IMR-90 (cell line): ENCODE measurements at regions not wholly inside any gene's neighbourhood (a gene's known extent, or its start where the extent isn't known, plus 50 kb on each side); places are given as distances from the start of the nearest gene placed in this dataset.
A peak's percentile ranks its signal among the peaks of the same experiment; 100 is the strongest.

Experiments used
- BHLHE40 ChIP-seq: fragments of 150-350 bp; IDR thresholded peaks from 2 replicates; pipeline ENCODE4 v1.6.1; 2016; ENCODE audit warnings: mild to moderate bottlenecking, low read depth, low read length
- CEBPB ChIP-seq: IDR thresholded peaks from 2 replicates; pipeline ENCODE4 v1.6.1; 2012; ENCODE audit warnings: low read depth, low read length, improper control_type of control experiment
- CHD1 ChIP-seq: IDR thresholded peaks from 2 replicates; pipeline ENCODE4 v1.6.1; 2012; ENCODE audit warnings: low read depth, low read length, improper control_type of control experiment
- FOS ChIP-seq: fragments of 150-350 bp; IDR thresholded peaks from 2 replicates; pipeline ENCODE4 v1.6.1; 2016; ENCODE audit warnings: low read depth, low read length
- MAFK ChIP-seq: IDR thresholded peaks from 2 replicates; pipeline ENCODE4 v1.6.1; 2012; ENCODE audit warnings: low read depth, low read length, improper control_type of control experiment
- MAZ ChIP-seq: IDR thresholded peaks from 2 replicates; pipeline ENCODE4 v1.6.1; 2012; ENCODE audit warnings: low read depth, mild to moderate bottlenecking, low read length, improper control_type of control experiment, moderate library complexity, borderline replicate concordance
- MXI1 ChIP-seq: IDR thresholded peaks from 2 replicates; pipeline ENCODE4 v1.6.1; 2012; ENCODE audit warnings: low read depth, mild to moderate bottlenecking, low read length, moderate library complexity, borderline replicate concordance
- POLR2A ChIP-seq: IDR thresholded peaks from 2 replicates; pipeline ENCODE4 v1.6.1; 2012; ENCODE audit warnings: mild to moderate bottlenecking, low read depth, low read length
- RAD21 ChIP-seq: IDR thresholded peaks from 2 replicates; pipeline ENCODE4 v1.6.1; 2012; ENCODE audit warnings: low read length, improper control_type of control experiment
- RCOR1 ChIP-seq: IDR thresholded peaks from 2 replicates; pipeline ENCODE4 v1.6.1; 2012; ENCODE audit warnings: mild to moderate bottlenecking, low read length, improper control_type of control experiment; ENCODE audit not compliant: insufficient replicate concordance
- SMC3 ChIP-seq: fragments of 150-350 bp; IDR thresholded peaks from 2 replicates; pipeline ENCODE4 v1.6.1; 2016; ENCODE audit warnings: low read depth, mild to moderate bottlenecking, antibody characterized with exemption, low read length, moderate library complexity
- TF ChIP-seq, protein P1 (sequence below): conservative IDR thresholded peaks from 2 replicates; pipeline ENCODE4 v1.5.1; 2012; ENCODE audit warnings: mild to moderate bottlenecking, low read depth, low read length, improper control_type of control experiment
- TF ChIP-seq, protein P2 (sequence below): fragments of 150-350 bp; IDR thresholded peaks from 2 replicates; pipeline ENCODE4 v1.6.1; 2016; ENCODE audit warnings: low read depth, mild to moderate bottlenecking, low read length, moderate library complexity, borderline replicate concordance
- TF ChIP-seq, protein P3 (sequence below): fragments of 150-350 bp; IDR thresholded peaks from 2 replicates; pipeline ENCODE4 v1.6.1; 2017; ENCODE audit warnings: mild to moderate bottlenecking, antibody characterized with exemption, low read length, low read depth

- TF ChIP-seq, protein P1, sequence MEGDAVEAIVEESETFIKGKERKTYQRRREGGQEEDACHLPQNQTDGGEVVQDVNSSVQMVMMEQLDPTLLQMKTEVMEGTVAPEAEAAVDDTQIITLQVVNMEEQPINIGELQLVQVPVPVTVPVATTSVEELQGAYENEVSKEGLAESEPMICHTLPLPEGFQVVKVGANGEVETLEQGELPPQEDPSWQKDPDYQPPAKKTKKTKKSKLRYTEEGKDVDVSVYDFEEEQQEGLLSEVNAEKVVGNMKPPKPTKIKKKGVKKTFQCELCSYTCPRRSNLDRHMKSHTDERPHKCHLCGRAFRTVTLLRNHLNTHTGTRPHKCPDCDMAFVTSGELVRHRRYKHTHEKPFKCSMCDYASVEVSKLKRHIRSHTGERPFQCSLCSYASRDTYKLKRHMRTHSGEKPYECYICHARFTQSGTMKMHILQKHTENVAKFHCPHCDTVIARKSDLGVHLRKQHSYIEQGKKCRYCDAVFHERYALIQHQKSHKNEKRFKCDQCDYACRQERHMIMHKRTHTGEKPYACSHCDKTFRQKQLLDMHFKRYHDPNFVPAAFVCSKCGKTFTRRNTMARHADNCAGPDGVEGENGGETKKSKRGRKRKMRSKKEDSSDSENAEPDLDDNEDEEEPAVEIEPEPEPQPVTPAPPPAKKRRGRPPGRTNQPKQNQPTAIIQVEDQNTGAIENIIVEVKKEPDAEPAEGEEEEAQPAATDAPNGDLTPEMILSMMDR: no peak
- TF ChIP-seq CHD1: no peak
- no peak for TF ChIP-seq POLR2A
- TF ChIP-seq RCOR1: no peak
- TF ChIP-seq FOS: peak; percentile 38; the same call in 1 of the 2 replicates
- TF ChIP-seq, protein P2, sequence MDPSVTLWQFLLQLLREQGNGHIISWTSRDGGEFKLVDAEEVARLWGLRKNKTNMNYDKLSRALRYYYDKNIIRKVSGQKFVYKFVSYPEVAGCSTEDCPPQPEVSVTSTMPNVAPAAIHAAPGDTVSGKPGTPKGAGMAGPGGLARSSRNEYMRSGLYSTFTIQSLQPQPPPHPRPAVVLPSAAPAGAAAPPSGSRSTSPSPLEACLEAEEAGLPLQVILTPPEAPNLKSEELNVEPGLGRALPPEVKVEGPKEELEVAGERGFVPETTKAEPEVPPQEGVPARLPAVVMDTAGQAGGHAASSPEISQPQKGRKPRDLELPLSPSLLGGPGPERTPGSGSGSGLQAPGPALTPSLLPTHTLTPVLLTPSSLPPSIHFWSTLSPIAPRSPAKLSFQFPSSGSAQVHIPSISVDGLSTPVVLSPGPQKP: no peak
- no peak for TF ChIP-seq MAFK
- TF ChIP-seq, protein P3, sequence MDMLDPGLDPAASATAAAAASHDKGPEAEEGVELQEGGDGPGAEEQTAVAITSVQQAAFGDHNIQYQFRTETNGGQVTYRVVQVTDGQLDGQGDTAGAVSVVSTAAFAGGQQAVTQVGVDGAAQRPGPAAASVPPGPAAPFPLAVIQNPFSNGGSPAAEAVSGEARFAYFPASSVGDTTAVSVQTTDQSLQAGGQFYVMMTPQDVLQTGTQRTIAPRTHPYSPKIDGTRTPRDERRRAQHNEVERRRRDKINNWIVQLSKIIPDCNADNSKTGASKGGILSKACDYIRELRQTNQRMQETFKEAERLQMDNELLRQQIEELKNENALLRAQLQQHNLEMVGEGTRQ: no peak
- no peak for TF ChIP-seq SMC3
- no peak for TF ChIP-seq MAZ
- TF ChIP-seq BHLHE40: 0 out of 2 replicates have a peak, but pooled peaks have one; percentile 7
- no peak for TF ChIP-seq RAD21
- TF ChIP-seq MXI1: no peak
- TF ChIP-seq CEBPB: no peak
These were observed 1289.2 kb downstream of the DSC3 start for GRCh38 chr18:29753379-29753778.
